ENCODE measurements at regions not wholly inside any gene's neighbourhood (a gene's known extent, or its start where the extent isn't known, plus 50 kb on each side); places are given as distances from the start of the nearest gene placed in this dataset.

DNA sequence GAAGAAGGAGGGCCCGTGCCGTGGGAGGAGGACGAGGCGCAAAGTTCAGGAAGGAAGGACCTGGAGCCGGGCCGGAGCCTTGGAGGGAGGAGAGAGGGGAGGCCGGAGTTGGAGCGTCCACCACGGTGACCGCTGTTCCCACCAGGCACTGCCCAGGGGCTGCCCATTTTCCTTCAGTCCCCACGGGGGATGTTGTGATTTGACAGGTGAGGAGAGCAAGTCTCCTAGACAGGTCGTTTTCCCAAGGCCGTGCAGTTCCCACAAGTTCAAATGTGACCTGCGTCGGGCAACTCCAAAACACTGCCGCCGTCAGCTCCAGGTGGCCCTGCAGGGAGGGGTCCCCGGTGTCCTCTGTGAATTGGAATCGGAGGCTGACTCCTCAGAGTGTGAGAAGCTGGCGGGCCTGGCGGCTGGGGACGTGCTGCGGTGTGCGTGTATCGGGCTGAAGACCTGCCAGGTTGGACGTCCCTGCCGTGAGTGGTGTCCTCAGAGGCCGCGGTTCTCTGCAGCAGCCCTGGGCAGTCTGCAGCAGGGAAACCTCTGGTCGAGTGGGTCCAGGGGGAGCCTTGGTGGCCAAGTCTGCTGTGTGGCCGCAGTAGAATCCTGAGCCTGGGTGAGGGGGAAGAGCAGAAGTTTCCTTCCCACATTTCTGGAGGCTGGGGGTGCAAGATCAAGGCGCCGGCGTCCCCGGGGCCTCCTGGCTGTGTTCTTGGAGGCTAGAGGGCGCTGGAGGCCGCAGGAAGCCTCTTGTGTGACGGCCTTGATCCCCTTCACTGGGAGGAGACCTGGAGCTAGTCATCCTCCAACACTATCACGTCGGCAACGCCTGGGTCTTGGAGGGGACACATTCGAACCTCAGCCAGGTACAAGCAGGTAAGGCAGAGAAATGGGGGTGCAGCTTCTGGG, 115.1 kb upstream of the FRMD1 start:
- DNase-seq (ENCODE audit: low read depth), result no peak
- H3K4me3 ChIP-seq (replicated peaks; ENCODE audit: low read depth, low read length), result no peak overlapping the region
- TF ChIP-seq, protein P1, sequence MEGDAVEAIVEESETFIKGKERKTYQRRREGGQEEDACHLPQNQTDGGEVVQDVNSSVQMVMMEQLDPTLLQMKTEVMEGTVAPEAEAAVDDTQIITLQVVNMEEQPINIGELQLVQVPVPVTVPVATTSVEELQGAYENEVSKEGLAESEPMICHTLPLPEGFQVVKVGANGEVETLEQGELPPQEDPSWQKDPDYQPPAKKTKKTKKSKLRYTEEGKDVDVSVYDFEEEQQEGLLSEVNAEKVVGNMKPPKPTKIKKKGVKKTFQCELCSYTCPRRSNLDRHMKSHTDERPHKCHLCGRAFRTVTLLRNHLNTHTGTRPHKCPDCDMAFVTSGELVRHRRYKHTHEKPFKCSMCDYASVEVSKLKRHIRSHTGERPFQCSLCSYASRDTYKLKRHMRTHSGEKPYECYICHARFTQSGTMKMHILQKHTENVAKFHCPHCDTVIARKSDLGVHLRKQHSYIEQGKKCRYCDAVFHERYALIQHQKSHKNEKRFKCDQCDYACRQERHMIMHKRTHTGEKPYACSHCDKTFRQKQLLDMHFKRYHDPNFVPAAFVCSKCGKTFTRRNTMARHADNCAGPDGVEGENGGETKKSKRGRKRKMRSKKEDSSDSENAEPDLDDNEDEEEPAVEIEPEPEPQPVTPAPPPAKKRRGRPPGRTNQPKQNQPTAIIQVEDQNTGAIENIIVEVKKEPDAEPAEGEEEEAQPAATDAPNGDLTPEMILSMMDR (IDR thresholded peaks at IDR 0.05; ENCODE audit: low read length, missing control alignments), result no peak

DNA sequence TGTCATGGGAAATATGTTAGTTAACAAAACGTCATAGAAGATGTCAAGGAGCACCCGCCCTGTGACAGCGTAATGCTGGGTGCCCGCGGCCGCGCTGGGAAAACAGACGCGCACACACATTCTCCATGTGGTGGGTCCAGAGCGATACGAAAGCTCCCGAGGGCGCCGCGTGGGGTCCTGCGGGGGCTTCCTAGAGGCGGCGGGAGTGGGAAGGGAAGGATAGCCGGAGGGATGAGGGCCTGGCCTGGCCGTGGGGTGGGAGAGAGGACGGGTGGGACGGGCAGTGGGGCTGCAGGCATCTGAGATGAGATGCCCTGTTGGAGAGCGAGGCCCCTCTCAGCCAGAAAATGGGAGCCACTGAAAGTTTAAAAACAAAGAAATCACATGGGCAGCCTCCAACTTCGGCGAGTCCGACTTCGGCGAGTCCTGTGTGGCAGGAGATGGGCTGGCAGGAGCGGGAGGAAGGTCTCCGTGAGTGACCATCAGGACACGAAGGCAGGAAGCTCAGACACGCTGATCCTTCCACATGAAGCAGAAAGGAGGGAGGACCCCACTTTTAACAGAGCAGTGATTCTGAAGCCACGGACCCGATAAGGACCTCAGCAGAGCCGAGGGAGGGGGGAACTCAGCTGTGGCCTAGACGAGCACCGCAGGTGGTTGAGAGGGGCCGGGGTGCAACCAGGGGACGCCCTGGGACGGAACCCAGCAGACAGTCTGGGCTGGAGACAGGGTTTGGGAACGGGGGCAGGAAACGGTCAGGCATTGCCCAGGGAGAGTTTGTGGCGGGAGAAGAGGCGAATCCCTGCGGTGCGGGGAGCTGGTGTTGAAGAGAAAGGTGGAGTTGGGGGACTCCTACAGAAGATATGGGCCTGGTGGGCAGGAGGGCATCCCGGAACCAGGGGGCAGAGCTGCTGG, 114.1 kb upstream of the FRMD1 start:
- no peak for DNase-seq (ENCODE audit: low read depth)
- H3K4me3 ChIP-seq (replicated peaks; ENCODE audit: low read depth, low read length), result no peak overlapping the region
- TF ChIP-seq, protein P1 (IDR thresholded peaks at IDR 0.05; ENCODE audit: low read length, missing control alignments), result no peak

DNA sequence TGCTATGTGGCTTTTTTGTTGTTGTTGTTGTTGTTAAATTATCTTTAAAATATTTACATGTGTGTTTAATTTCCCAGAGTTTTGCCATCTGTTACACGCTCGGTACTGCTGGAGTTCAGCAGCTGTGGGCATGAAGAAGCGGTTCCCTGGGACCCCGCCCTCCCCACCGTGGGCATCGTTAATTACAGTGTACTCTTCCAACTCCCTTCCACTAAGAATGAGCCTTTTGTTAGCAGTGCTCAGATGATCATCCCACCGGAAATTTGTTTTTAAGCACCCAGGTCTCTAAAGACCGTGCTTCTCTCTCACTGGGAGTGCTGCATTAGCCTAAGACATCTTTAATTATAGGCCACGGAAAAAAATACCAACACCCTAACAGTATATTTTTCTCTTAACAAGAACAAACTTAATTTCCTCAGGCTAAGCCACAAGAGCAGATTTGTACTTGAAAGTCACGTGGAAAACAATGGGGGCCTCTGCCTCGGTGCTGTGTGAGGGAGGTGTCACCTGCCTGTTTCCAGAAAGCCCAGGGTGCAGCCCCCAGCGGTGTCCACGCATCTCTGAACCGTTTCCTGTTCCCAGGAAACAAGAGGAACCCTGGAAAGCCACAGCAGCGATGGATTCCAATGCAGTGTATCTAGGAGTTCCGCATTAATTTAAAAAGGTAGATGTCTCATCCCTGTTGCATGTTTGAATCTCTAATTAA, 113.3 kb upstream of the FRMD1 start:
- DNase-seq (ENCODE audit: low read depth), result no peak
- TF ChIP-seq, protein P1 (IDR thresholded peaks at IDR 0.05; ENCODE audit: low read length, missing control alignments), result no peak
- H3K4me3 ChIP-seq (replicated peaks; ENCODE audit: low read depth, low read length), result no peak overlapping the region

DNA sequence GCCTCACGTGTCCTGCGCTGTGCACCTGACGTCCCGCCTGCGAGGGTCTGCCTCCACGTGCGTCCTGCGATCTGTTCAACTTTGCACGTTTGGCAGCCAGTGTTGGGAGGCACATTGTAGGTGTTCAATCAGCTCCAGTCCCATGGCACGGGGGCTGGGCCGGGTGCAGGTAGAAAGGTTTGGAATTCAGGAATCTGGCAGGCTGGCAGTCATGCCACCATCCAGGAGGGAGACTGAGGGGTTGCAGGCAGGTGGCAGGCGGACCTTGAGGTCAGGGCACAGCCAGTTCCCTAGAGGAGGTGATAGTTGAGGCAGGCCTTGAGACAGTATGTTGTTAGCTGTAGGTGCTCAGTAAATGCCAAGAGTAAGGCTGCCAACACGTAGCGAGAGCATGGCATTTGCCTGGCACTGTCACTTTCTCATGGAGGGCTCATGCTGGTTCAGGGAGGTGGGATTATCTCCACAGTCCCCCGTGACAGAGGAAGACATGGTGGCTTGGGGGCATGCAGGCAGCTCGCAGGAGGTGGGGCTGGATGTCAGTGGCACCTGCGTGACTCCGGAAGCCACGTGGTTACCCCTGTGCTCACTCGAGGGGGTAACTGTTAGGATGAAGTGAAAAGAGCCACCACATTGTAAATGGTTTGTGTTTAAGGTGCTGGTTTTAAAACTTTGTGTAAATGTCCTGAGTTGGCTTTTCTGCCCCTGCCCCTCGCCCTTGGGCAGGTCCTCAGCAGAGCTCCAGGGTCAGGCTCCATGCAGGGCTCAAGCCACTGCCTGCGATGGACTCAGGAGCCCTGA, 111.8 kb upstream of the FRMD1 start:
- DNase-seq (ENCODE audit: low read depth), result no peak
- TF ChIP-seq, protein P1 (IDR thresholded peaks at IDR 0.05; ENCODE audit: low read length, missing control alignments), result no peak
- H3K4me3 ChIP-seq (replicated peaks; ENCODE audit: low read depth, low read length), result no peak overlapping the region

- no peak overlapping the region for H3K4me3 ChIP-seq (replicated peaks; ENCODE audit: low read depth, low read length)
- no peak for DNase-seq (ENCODE audit: low read depth)
- TF ChIP-seq, protein P1 (IDR thresholded peaks at IDR 0.05; ENCODE audit: low read length, missing control alignments), result no peak
Observed at GRCh38 chr6:168190014-168190405, 111.0 kb upstream of the FRMD1 start.
